ENCODE measurements at regions not wholly inside any gene's neighbourhood (a gene's known extent, or its start where the extent isn't known, plus 50 kb on each side); places are given as distances from the start of the nearest gene placed in this dataset.

DNA sequence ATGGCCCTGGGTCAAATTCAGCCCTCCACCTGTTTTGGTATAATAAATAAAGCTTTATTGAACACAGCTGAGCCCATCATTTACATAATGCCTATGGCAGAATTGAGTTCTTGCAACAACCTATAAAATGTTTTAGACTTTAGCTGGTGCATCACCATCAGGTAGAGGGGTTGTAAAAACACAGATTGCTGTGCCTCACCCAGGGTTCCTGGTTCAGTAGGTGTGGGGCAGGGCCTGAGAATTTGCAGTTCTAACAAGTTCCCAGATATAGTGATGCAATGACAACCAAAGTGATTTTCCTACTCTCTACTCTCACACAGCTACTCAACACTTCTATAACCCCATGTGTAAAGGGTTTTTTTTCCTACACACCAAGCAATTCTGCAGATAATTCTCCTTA lies 120.0 kb upstream of the EGFL6 start:
- TF ChIP-seq, protein P1, sequence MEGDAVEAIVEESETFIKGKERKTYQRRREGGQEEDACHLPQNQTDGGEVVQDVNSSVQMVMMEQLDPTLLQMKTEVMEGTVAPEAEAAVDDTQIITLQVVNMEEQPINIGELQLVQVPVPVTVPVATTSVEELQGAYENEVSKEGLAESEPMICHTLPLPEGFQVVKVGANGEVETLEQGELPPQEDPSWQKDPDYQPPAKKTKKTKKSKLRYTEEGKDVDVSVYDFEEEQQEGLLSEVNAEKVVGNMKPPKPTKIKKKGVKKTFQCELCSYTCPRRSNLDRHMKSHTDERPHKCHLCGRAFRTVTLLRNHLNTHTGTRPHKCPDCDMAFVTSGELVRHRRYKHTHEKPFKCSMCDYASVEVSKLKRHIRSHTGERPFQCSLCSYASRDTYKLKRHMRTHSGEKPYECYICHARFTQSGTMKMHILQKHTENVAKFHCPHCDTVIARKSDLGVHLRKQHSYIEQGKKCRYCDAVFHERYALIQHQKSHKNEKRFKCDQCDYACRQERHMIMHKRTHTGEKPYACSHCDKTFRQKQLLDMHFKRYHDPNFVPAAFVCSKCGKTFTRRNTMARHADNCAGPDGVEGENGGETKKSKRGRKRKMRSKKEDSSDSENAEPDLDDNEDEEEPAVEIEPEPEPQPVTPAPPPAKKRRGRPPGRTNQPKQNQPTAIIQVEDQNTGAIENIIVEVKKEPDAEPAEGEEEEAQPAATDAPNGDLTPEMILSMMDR (IDR thresholded peaks at IDR 0.05; ENCODE audit: low read depth, low read length, poor library complexity, severe bottlenecking) = no peak
- no peak for TF ChIP-seq EZH2phosphoT487 (IDR thresholded peaks at IDR 0.05; ENCODE audit: borderline replicate concordance, low read length)
